Subcutaneous abdominal adipose tissue (tissue), 5 donors: ENCODE measurements at regions not wholly inside any gene's neighbourhood (a gene's known extent, or its start where the extent isn't known, plus 50 kb on each side); places are given as distances from the start of the nearest gene placed in this dataset.

Experiments
- H3K27ac ChIP-seq: one replicate; pipeline ENCODE4 v1.7.0; 2013; ENCODE audit warnings: low read depth, mild to moderate bottlenecking, inconsistent platforms, low read length, moderate library complexity
- H3K27me3 ChIP-seq, 5 donors: one replicate each; pipeline ENCODE4 v1.7.0; 2013; ENCODE audit warnings: low read length in 5 of 5, inconsistent platforms in 1 of 5; ENCODE audit not compliant: control insufficient read depth in 5 of 5, insufficient read depth in 4 of 5
- H3K36me3 ChIP-seq, 5 donors: one replicate each; pipeline ENCODE4 v1.7.0; 2013; ENCODE audit warnings: low read length in 5 of 5; ENCODE audit not compliant: control insufficient read depth in 5 of 5, insufficient read depth in 5 of 5
- H3K4me1 ChIP-seq, 5 donors: one replicate each; pipeline ENCODE4 v1.7.0; 2013; ENCODE audit warnings: low read length in 5 of 5, mild to moderate bottlenecking in 3 of 5, moderate library complexity in 1 of 5; ENCODE audit not compliant: control insufficient read depth in 5 of 5, insufficient read depth in 5 of 5
- H3K4me3 ChIP-seq, 5 donors: one replicate each; pipeline ENCODE4 v1.7.0; 2013; ENCODE audit warnings: low read length in 5 of 5, low read depth in 1 of 5
- H3K9ac ChIP-seq, 5 donors: one replicate each; pipeline ENCODE4 v1.7.0; 2013; ENCODE audit warnings: low read length in 5 of 5, mild to moderate bottlenecking in 4 of 5, moderate library complexity in 3 of 5
- H3K9me3 ChIP-seq, 5 donors: one replicate each; pipeline ENCODE4 v1.7.0; 2013; ENCODE audit warnings: low read length in 5 of 5; ENCODE audit not compliant: control insufficient read depth in 5 of 5
- donor health status: healthy.
- donor health status: healthy.
- donor health status: healthy.
- donor health status: healthy.
- donor health status: healthy.

- no peak overlapping the region for H3K27ac ChIP-seq
These were observed 160.4 kb downstream of the UACA start for GRCh38 chr15:70602834-70603560.

GRCh38 chr15:70602281-70602680 lies 161.1 kb downstream of the UACA start:
- Histone ChIP-seq H3K9me3 (peaks cover 0 to 5% (median 0%) of the 10 kb centered on the region in 5 donors), H3K9ac (no peak overlapping the region), H3K36me3 (no peaks in the 10 kb centered on the region), H3K4me1 (peaks cover 9 to 24% (median 21%) of the 10 kb centered on the region in 5 donors), H3K27ac (no peak overlapping the region), H3K27me3 (no peaks in the 10 kb centered on the region), H3K4me3 (no peak overlapping the region)

More at GRCh38 chr15:70602834-70603560, 160.4 kb downstream of the UACA start:
- Histone ChIP-seq H3K9ac (no peak overlapping the region), H3K27me3 (no peaks in the 10 kb centered on the region), H3K36me3 (no peaks in the 10 kb centered on the region), H3K4me1 (peaks cover 9 to 25% (median 24%) of the 10 kb centered on the region in 5 donors), H3K9me3 (peaks cover 0 to 5% (median 0%) of the 10 kb centered on the region in 5 donors), H3K4me3 (no peak overlapping the region)

GRCh38 chr15:70597945-70598344 lies 165.4 kb downstream of the UACA start:
- H3K27ac ChIP-seq: no peak overlapping the region
- H3K4me3 ChIP-seq: no peak overlapping the region
- no peak overlapping the region for H3K9ac ChIP-seq
- no peaks in the 10 kb centered on the region for H3K4me1 ChIP-seq
- H3K27me3 ChIP-seq: no peaks in the 10 kb centered on the region
- H3K9me3 ChIP-seq: peaks cover 0 to 5% (median 3%) of the 10 kb centered on the region in 5 donors
- H3K36me3 ChIP-seq: no peaks in the 10 kb centered on the region

GRCh38 chr15:70597056-70597603 lies 166.2 kb downstream of the UACA start:
- no peak overlapping the region for H3K9ac ChIP-seq
- no peaks in the 10 kb centered on the region for H3K4me1 ChIP-seq
- H3K27me3 ChIP-seq: no peaks in the 10 kb centered on the region
- H3K36me3 ChIP-seq: no peaks in the 10 kb centered on the region
- no peak overlapping the region for H3K4me3 ChIP-seq
- peaks cover 0 to 5% (median 3%) of the 10 kb centered on the region in 5 donors for H3K9me3 ChIP-seq
- no peak overlapping the region for H3K27ac ChIP-seq

- H3K27ac ChIP-seq: no peak overlapping the region
- H3K4me3 ChIP-seq: no peak overlapping the region
- peaks cover 0 to 5% (median 3%) of the 10 kb centered on the region in 5 donors for H3K9me3 ChIP-seq
- H3K36me3 ChIP-seq: no peaks in the 10 kb centered on the region
- H3K4me1 ChIP-seq: no peaks in the 10 kb centered on the region
- no peak overlapping the region for H3K9ac ChIP-seq
- no peaks in the 10 kb centered on the region for H3K27me3 ChIP-seq
These were observed 166.9 kb downstream of the UACA start for GRCh38 chr15:70596354-70597055.

GRCh38 chr15:70593795-70594194 lies 169.6 kb downstream of the UACA start:
- Histone ChIP-seq H3K4me3 (no peak overlapping the region), H3K9me3 (peaks cover 0 to 3% (median 0%) of the 10 kb centered on the region in 5 donors)

GRCh38 chr15:70589728-70590127 lies 173.6 kb downstream of the UACA start:
- Histone ChIP-seq H3K9me3 (no peaks in the 10 kb centered on the region), H3K9ac (no peak overlapping the region), H3K36me3 (no peaks in the 10 kb centered on the region), H3K27me3 (peaks cover 4 to 13% (median 5%) of the 10 kb centered on the region in 5 donors), H3K27ac (no peak overlapping the region), H3K4me3 (no peak overlapping the region), H3K4me1 (peaks cover 0 to 8% (median 6%) of the 10 kb centered on the region in 5 donors)

More at GRCh38 chr15:70593795-70594194, 169.6 kb downstream of the UACA start:
- Histone ChIP-seq H3K27me3 (peaks cover 0 to 2% (median 0%) of the 10 kb centered on the region in 5 donors), H3K36me3 (no peaks in the 10 kb centered on the region), H3K27ac (no peak overlapping the region), H3K4me1 (no peaks in the 10 kb centered on the region), H3K9ac (no peak overlapping the region)

- Histone ChIP-seq H3K4me1 (peaks cover 0 to 8% (median 6%) of the 10 kb centered on the region in 5 donors), H3K9ac (no peak overlapping the region), H3K27ac (no peak overlapping the region), H3K4me3 (no peak overlapping the region), H3K9me3 (no peaks in the 10 kb centered on the region), H3K27me3 (peaks cover 4 to 13% (median 5%) of the 10 kb centered on the region in 5 donors), H3K36me3 (no peaks in the 10 kb centered on the region)
These were observed 174.1 kb downstream of the UACA start for GRCh38 chr15:70589221-70589620.

- H3K27me3 ChIP-seq: peaks cover 4 to 13% (median 5%) of the 10 kb centered on the region in 5 donors
- no peaks in the 10 kb centered on the region for H3K9me3 ChIP-seq
- peaks cover 0 to 8% (median 6%) of the 10 kb centered on the region in 5 donors for H3K4me1 ChIP-seq
- H3K36me3 ChIP-seq: no peaks in the 10 kb centered on the region
- H3K4me3 ChIP-seq: no peak overlapping the region
- H3K9ac ChIP-seq: no peak overlapping the region
- H3K27ac ChIP-seq: no peak overlapping the region
These were observed 174.7 kb downstream of the UACA start for GRCh38 chr15:70588613-70589012.
